NCI-H510A treated with DMSO at 0.1 percent for 48 hours (cell line): ENCODE measurements at regions not wholly inside any gene's neighbourhood (a gene's known extent, or its start where the extent isn't known, plus 50 kb on each side); places are given as distances from the start of the nearest gene placed in this dataset.

Experiments
- DNase-seq: peaks from one replicate; lab custom pipeline; 2025; lab: John Stamatoyannopoulos, UW

- DNase-seq, result no peak
Measured at GRCh38 chr9:2985343-2985742, 141.4 kb upstream of the PUM3 start.

DNA sequence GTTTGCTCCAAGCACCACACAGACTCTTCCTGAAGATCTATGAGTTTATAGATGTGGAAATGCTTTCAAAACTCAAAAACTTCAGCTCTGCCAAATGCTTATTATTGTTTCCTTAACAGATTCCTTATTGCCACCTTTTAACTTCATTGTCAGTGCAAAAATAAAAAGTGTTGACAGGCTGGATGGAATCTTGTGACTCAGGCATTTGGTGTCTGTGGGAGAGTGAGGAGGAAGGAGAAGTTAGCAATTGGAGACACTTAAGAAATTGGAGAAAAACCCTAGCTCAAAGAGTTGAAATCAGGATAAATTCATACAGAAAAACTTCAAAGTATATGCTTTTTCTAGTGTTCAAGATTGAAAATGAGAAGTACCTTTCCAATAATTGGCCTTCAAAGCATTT lies 140.6 kb upstream of the PUM3 start:
- no peak for DNase-seq

- no peak for DNase-seq
Measured at GRCh38 chr9:2979957-2980610, 136.2 kb upstream of the PUM3 start.

- no peak for DNase-seq
Measured at GRCh38 chr9:2972475-2972874, 128.6 kb upstream of the PUM3 start.

- DNase-seq, result no peak
Measured at GRCh38 chr9:2970864-2971263, 127.0 kb upstream of the PUM3 start.

GRCh38 chr9:2967766-2968165 lies 123.9 kb upstream of the PUM3 start:
- DNase-seq, result no peak

GRCh38 chr9:2966565-2967300 lies 122.8 kb upstream of the PUM3 start:
- DNase-seq, result no peak

GRCh38 chr9:2964470-2964869 lies 120.6 kb upstream of the PUM3 start:
- no peak for DNase-seq

DNA sequence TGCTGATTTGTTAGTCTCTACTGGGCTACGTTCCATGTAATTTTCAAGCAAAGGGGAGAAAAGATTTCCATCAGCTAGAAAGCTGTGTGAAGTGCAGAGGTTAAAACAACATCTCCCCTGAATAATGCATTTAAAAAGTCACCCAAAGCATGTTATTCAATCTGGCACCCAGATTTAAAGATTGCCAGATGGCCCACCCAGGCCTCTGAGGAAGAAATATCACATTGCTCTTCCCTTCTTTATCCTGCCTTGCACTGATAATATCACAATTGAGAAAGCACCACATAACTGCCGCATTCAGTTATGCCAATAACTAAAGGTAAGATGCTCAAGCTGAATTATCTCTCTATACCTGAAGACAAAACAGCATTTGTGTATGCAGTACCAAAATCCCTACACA lies 119.4 kb upstream of the PUM3 start:
- no peak for DNase-seq

DNA sequence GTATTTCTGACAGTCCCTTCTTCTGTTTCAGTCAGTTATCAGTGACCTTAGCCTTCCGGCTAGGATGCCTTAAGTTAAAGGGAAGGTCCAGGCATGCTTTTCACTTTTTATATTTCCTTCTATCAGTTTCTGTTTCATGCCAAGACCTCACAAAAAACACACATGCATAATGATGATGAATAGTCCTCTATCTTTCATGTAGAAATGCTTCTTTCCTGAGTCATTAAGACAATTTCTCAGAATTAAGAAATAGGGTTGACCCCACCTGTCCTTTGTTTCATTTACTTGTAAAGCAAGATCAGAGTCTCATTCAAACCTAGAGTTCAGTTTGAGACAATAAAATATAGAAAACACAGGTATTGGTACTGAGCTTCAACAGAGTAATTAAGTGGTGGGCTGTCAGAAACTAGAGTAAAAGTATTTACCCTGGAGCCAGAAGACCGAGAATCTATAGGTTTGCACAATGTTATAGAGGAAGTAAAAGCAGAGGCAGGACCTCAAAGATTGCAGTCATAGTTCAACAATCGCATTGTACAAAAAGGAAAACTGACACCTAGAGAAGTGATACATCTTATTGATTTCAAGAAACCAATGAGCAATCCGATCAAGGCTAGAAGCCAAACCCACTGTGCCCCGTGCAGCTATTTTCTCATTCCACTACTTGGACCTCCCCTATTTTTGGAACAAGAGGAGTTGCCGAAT lies 118.7 kb upstream of the PUM3 start:
- DNase-seq, result no peak

DNA sequence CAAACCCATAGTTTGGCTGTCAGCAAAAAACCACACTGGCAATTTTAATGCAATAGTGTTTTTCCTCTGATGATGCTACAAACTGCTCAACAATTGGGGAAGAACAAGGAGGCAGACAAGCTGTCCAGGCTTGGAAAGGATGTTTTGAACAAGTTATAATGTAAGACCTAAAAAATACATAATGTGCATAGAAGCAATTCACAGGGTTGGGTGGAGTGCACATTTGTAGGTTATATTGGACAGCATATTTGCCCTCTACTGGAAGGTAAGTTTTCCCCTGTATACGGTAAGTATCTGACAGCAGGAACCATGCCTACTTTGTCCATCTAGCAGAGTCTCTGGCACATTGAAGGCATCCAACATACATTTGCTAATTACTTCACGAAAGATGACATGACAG lies 114.3 kb upstream of the PUM3 start:
- no peak for DNase-seq

- no peak for DNase-seq
Measured at GRCh38 chr9:2957656-2958200, 113.8 kb upstream of the PUM3 start.

DNA sequence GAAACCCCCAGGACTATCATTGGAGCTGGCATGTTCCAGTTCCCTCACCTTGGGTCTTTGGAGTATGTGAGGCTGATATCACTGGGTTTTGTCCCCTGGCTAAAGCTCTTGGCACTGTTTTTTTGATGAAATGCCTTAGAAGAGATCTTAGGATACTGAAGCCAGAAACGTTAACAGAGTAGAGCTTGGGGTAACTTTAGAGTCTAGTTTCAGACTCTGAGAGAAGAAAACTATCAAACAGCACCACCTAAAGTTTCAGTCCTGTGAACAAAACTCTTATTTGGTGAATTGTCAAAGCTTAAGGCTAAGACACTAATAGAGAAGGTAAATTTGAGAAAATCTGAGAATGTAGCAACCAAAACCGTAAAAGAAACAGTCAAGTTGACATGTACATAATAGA lies 111.7 kb upstream of the PUM3 start:
- DNase-seq, result no peak

GRCh38 chr9:2939368-2939767 lies 95.5 kb upstream of the PUM3 start:
- DNase-seq, result no peak

GRCh38 chr9:2936221-2936620 lies 92.3 kb upstream of the PUM3 start:
- no peak for DNase-seq

DNA sequence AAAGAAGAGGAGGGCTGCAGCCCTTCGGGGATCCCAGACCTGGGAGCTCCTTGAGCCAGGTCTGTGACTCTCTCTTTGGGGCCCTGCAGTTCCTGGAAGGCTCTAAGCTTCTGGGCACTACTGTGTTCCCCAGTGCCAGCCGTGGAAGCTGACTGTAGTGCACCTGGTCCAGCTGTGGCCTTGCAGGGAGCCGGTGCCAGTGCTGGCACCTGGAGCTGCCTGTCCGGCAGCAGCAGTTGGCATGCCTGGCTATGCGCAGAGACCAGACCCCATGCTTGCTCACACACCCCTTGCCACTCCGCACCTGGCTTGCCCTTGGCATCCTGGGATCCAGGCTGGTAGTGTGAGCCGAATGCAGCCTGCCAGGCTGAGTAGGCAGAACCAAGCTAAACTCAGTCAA lies 91.0 kb upstream of the PUM3 start:
- no peak for DNase-seq

DNA sequence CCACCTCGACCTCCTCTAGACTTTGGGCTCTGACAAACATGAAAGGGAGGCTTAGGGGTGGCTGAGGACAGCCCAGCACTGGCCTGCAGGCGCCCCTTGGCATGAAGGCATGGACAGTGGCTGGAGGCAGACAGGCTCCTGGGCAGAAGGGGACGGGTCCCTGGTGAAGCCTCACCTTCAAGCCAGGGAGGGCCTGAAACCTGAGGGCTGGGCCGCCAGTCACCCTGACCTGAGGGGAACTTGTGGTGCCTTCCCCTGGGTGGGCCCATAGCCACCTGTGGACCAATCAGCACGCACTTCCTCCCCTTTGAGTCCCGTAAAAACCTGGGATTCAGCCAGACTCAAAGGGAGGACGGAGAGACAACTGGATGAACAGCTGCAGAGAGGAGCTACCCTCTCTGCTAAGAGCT lies 90.4 kb upstream of the PUM3 start:
- DNase-seq, result no peak

- no peak for DNase-seq
Measured at GRCh38 chr9:2933165-2934095, 89.5 kb upstream of the PUM3 start.

- DNase-seq, result no peak
Measured at GRCh38 chr9:2928411-2928810, 84.5 kb upstream of the PUM3 start.

GRCh38 chr9:2925016-2925415 lies 81.1 kb upstream of the PUM3 start:
- no peak for DNase-seq

- DNase-seq, result no peak
Measured at GRCh38 chr9:2924380-2924768, 80.5 kb upstream of the PUM3 start.
